T-helper 2 cell (primary cell): ENCODE measurements at regions not wholly inside any gene's neighbourhood (a gene's known extent, or its start where the extent isn't known, plus 50 kb on each side); places are given as distances from the start of the nearest gene placed in this dataset.
"Not testable (repeated sequence)": the region's sequence is repeated elsewhere in the genome, so short reads cannot be mapped to it uniquely, and the experiment has no call there.

ENCODE experiments used
- DNase-seq, 5 experiments: peaks; one replicate each; pipeline versions ENCODE4 v3.0.0 to v3.0.0-alpha.2; 2012 to 2022

GRCh38 chr4:131388277-131388676, 1760.8 kb upstream of the PCDH10 start:
- DNase-seq, result no peak

- DNase-seq, result no peak
Measured at GRCh38 chr4:131408102-131408501, 1741.0 kb upstream of the PCDH10 start.

GRCh38 chr4:131411393-131411792, 1737.7 kb upstream of the PCDH10 start:
- peak in 1 of 5 experiments; percentile 57 for DNase-seq

GRCh38 chr4:131419147-131419546, 1729.9 kb upstream of the PCDH10 start:
- no peak for DNase-seq

- DNase-seq, result no peak
Measured at GRCh38 chr4:131426023-131426758, 1722.9 kb upstream of the PCDH10 start.

- no peak for DNase-seq
Measured at GRCh38 chr4:131427000-131427399, 1722.1 kb upstream of the PCDH10 start.

GRCh38 chr4:131430302-131430701, 1718.8 kb upstream of the PCDH10 start:
- peak in 1 of 5 experiments; percentile 3 for DNase-seq

- no peak for DNase-seq
Measured at GRCh38 chr4:131441004-131441688, 1707.9 kb upstream of the PCDH10 start.

GRCh38 chr4:131447883-131448282, 1701.2 kb upstream of the PCDH10 start:
- DNase-seq, result no peak

- no peak for DNase-seq
Measured at GRCh38 chr4:131450572-131451209, 1698.4 kb upstream of the PCDH10 start.

- peak in 1 of 5 experiments; percentile 20 for DNase-seq
Measured at GRCh38 chr4:131459430-131460101, 1689.5 kb upstream of the PCDH10 start.

GRCh38 chr4:131470360-131470759, 1678.7 kb upstream of the PCDH10 start:
- no peak for DNase-seq

- no peak for DNase-seq
Measured at GRCh38 chr4:131488772-131489171, 1660.3 kb upstream of the PCDH10 start.

GRCh38 chr4:131496211-131496610, 1652.9 kb upstream of the PCDH10 start:
- not testable (repeated sequence) for DNase-seq

GRCh38 chr4:131499141-131499873, 1649.8 kb upstream of the PCDH10 start:
- no peak for DNase-seq

GRCh38 chr4:131509521-131509920, 1639.6 kb upstream of the PCDH10 start:
- no peak for DNase-seq

- no peak for DNase-seq
Measured at GRCh38 chr4:131526686-131527085, 1622.4 kb upstream of the PCDH10 start.

GRCh38 chr4:131531087-131531486, 1618.0 kb upstream of the PCDH10 start:
- DNase-seq, result no peak

- no peak for DNase-seq
Measured at GRCh38 chr4:131534944-131535645, 1614.0 kb upstream of the PCDH10 start.

- DNase-seq, result no peak
Measured at GRCh38 chr4:131540256-131540655, 1608.8 kb upstream of the PCDH10 start.

GRCh38 chr4:131547506-131547981, 1601.5 kb upstream of the PCDH10 start:
- DNase-seq, result no peak

GRCh38 chr4:131551306-131551705, 1597.8 kb upstream of the PCDH10 start:
- no peak for DNase-seq
